Peyer's patch (tissue), 4 donors: ENCODE measurements at regions not wholly inside any gene's neighbourhood (a gene's known extent, or its start where the extent isn't known, plus 50 kb on each side); places are given as distances from the start of the nearest gene placed in this dataset.

ENCODE experiments used
- DNase-seq, 3 donors: peaks; one replicate each; pipeline ENCODE4 v3.0.0-alpha.2; 2017 to 2019
- H3K27ac ChIP-seq, 4 donors: fragments of 200-600 bp; sonication (generic); one replicate each; pipeline ENCODE4 v1.5.1; 2016 to 2019
- H3K27me3 ChIP-seq, 2 donors: fragments of 200-600 bp; sonication (generic); one replicate each; pipeline ENCODE4 v1.5.1; 2019
- H3K36me3 ChIP-seq, 3 donors: fragments of 200-600 bp; sonication (generic); one replicate each; pipeline ENCODE4 v1.5.1; 2016 to 2019
- H3K4me1 ChIP-seq, 4 donors: fragments of 200-600 bp; sonication (generic); one replicate each; pipeline ENCODE4 v1.5.1; 2016 to 2019
- H3K4me3 ChIP-seq, 4 donors: fragments of 200-600 bp; sonication (generic); 1 replicate in 3 of 4; 2 replicates in 1 of 4; pipeline ENCODE4 v1.5.1; 2016 to 2019; ENCODE audit warnings: mild to moderate bottlenecking in 1 of 4
- H3K9me3 ChIP-seq, 4 donors: fragments of 200-600 bp; sonication (generic); one replicate each; pipeline ENCODE4 v1.5.1; 2016 to 2019; ENCODE audit warnings: mild to moderate bottlenecking in 1 of 4
- CTCF ChIP-seq, 6 experiments: fragments of 450-650 bp in 4 of 6; fragments of 200-600 bp in 2 of 6; sonication (generic) in 1 of 6; IDR thresholded peaks; one replicate each; pipeline ENCODE4 v1.5.1; 2017 to 2019; ENCODE audit warnings: antibody characterized with exemption in 6 of 6, mild to moderate bottlenecking in 3 of 6, moderate library complexity in 1 of 6
- POLR2A ChIP-seq, 2 donors: fragments of 450-650 bp; IDR thresholded peaks; one replicate each; pipeline ENCODE4 v1.5.1; 2017; ENCODE audit warnings: antibody characterized with exemption in 2 of 2, mild to moderate bottlenecking in 2 of 2, moderate library complexity in 2 of 2

- TF ChIP-seq POLR2A (IDR thresholded peaks at IDR 0.05): no peak
- no peak for TF ChIP-seq CTCF (IDR thresholded peaks at IDR 0.05)
- no peaks in the 10 kb centered on the region for H3K27me3 ChIP-seq
- no peak overlapping the region for H3K27ac ChIP-seq
- no peak overlapping the region for H3K4me3 ChIP-seq
- no peaks in the 10 kb centered on the region for H3K4me1 ChIP-seq
- H3K36me3 ChIP-seq: no peaks in the 10 kb centered on the region
- H3K9me3 ChIP-seq: no peaks in the 10 kb centered on the region
- DNase-seq: no peak
Observed at GRCh38 chr13:71015516-71015915, 851.5 kb downstream of the DACH1 start.

- H3K4me1 ChIP-seq: no peaks in the 10 kb centered on the region
- H3K27me3 ChIP-seq: no peaks in the 10 kb centered on the region
- no peaks in the 10 kb centered on the region for H3K9me3 ChIP-seq
- H3K27ac ChIP-seq: no peak overlapping the region
- TF ChIP-seq CTCF (IDR thresholded peaks at IDR 0.05): no peak
- TF ChIP-seq POLR2A (IDR thresholded peaks at IDR 0.05): no peak
- no peak for DNase-seq
- H3K4me3 ChIP-seq: no peak overlapping the region
- H3K36me3 ChIP-seq: no peaks in the 10 kb centered on the region
Observed at GRCh38 chr13:71015021-71015420, 852.0 kb downstream of the DACH1 start.

- no peaks in the 10 kb centered on the region for H3K4me1 ChIP-seq
- H3K36me3 ChIP-seq: no peaks in the 10 kb centered on the region
- H3K27ac ChIP-seq: no peak overlapping the region
- no peak for TF ChIP-seq POLR2A (IDR thresholded peaks at IDR 0.05)
- no peak for TF ChIP-seq CTCF (IDR thresholded peaks at IDR 0.05)
- DNase-seq: no peak
- H3K9me3 ChIP-seq: no peaks in the 10 kb centered on the region
- H3K27me3 ChIP-seq: no peaks in the 10 kb centered on the region
- H3K4me3 ChIP-seq: no peak overlapping the region
Observed at GRCh38 chr13:71005919-71006318, 861.1 kb downstream of the DACH1 start.

GRCh38 chr13:70995338-70995737 is 871.7 kb downstream of the DACH1 start:
- Histone ChIP-seq H3K36me3 (no peaks in the 10 kb centered on the region), H3K9me3 (no peaks in the 10 kb centered on the region), H3K4me3 (no peak overlapping the region), H3K27me3 (no peaks in the 10 kb centered on the region), H3K4me1 (no peaks in the 10 kb centered on the region), H3K27ac (no peak overlapping the region)
- no peak for TF ChIP-seq POLR2A (IDR thresholded peaks at IDR 0.05)
- no peak for TF ChIP-seq CTCF (IDR thresholded peaks at IDR 0.05)
- no peak for DNase-seq

- Histone ChIP-seq H3K9me3 (no peaks in the 10 kb centered on the region), H3K27me3 (no peaks in the 10 kb centered on the region), H3K4me3 (no peak overlapping the region), H3K4me1 (no peaks in the 10 kb centered on the region), H3K36me3 (no peaks in the 10 kb centered on the region), H3K27ac (no peak overlapping the region)
- no peak for DNase-seq
- TF ChIP-seq CTCF (IDR thresholded peaks at IDR 0.05): no peak
- TF ChIP-seq POLR2A (IDR thresholded peaks at IDR 0.05): no peak
Observed at GRCh38 chr13:70994191-70994590, 872.8 kb downstream of the DACH1 start.

- Histone ChIP-seq H3K4me1 (no peaks in the 10 kb centered on the region), H3K9me3 (no peaks in the 10 kb centered on the region), H3K27me3 (no peaks in the 10 kb centered on the region), H3K27ac (no peak overlapping the region), H3K36me3 (no peaks in the 10 kb centered on the region), H3K4me3 (no peak overlapping the region)
- TF ChIP-seq POLR2A (IDR thresholded peaks at IDR 0.05) (no peak), CTCF (IDR thresholded peaks at IDR 0.05) (no peak)
- DNase-seq: no peak
Observed at GRCh38 chr13:70987043-70987442, 878.8 kb upstream of the KLHL1 start.
